Panc1 (cell line): ENCODE measurements at regions not wholly inside any gene's neighbourhood (a gene's known extent, or its start where the extent isn't known, plus 50 kb on each side); places are given as distances from the start of the nearest gene placed in this dataset.

ENCODE experiments used
- ATAC-seq: fragments of 200-7000 bp; cut with Tn5 transposase; 2 replicates; pipeline ENCODE4 v1.9.1; 2020; ENCODE audit warnings: mild to moderate bottlenecking, moderate library complexity
- BruUV-seq: library from RNA; stranded (reverse); fragments of 400-500 nt; replicated peaks from 2 replicates; lab custom pipeline; 2021; lab: Mats Ljungman, UMichigan
- CTCF ChIA-PET: fragments of 300-600 bp; sonication (Branson Sonifier 250); formaldehyde crosslinking; loops from one replicate; lab custom pipeline; 2022; ENCODE audit warnings: antibody characterized with exemption; lab: Charles Lee
- POLR2A ChIA-PET: fragments of 300-600 bp; sonication (Branson Sonifier 250); formaldehyde crosslinking; loops from one replicate; lab custom pipeline; 2022; ENCODE audit warnings: antibody characterized with exemption; lab: Charles Lee
- DNase-seq: peaks from one replicate; pipeline ENCODE4 v3.0.0-alpha.2; 2010; ENCODE audit warnings: low read depth, low spot score
- H3K27ac ChIP-seq: 2 replicates; pipeline ENCODE4 v1.5.1; 2011; ENCODE audit warnings: mild to moderate bottlenecking, low read length, inconsistent platforms
- H3K27me3 ChIP-seq: fragments of 200-500 bp; sonication (Bioruptor generic); 2 replicates; pipeline ENCODE4 v1.6.0; 2014; ENCODE audit warnings: low read length, inconsistent platforms; ENCODE audit not compliant: control insufficient read depth, insufficient read depth
- H3K36me3 ChIP-seq: fragments of 200-500 bp; sonication (Bioruptor generic); 2 replicates; pipeline ENCODE4 v1.5.1; 2014; ENCODE audit warnings: inconsistent platforms, mild to moderate bottlenecking, low read length, moderate library complexity; ENCODE audit not compliant: control insufficient read depth, insufficient read depth
- H3K4me1 ChIP-seq: 2 replicates; pipeline ENCODE4 v1.5.1; 2011; ENCODE audit warnings: inconsistent platforms, mild to moderate bottlenecking, low read length, moderate library complexity; ENCODE audit not compliant: control insufficient read depth, insufficient read depth
- H3K4me3 ChIP-seq, 2 experiments: 2 replicates each; pipeline ENCODE4 v1.5.1; 2011 to 2012; ENCODE audit warnings: low read depth in 2 of 2, low read length in 2 of 2, mild to moderate bottlenecking in 2 of 2, inconsistent platforms in 1 of 2, moderate library complexity in 1 of 2
- H3K9me3 ChIP-seq: fragments of 200-500 bp; sonication (Bioruptor generic); 2 replicates; pipeline ENCODE4 v1.5.1; 2014; ENCODE audit warnings: low read depth, mild to moderate bottlenecking, inconsistent platforms, low read length, moderate library complexity; ENCODE audit not compliant: control insufficient read depth, insufficient read depth
- POLR2AphosphoS5 ChIP-seq: IDR thresholded peaks from 2 replicates; pipeline ENCODE4 v1.6.1; 2012; ENCODE audit warnings: mild to moderate bottlenecking, low read depth, low read length, moderate library complexity
- SIN3A ChIP-seq: IDR thresholded peaks from 2 replicates; pipeline ENCODE4 v1.6.1; 2012; ENCODE audit warnings: low read depth, mild to moderate bottlenecking, low read length, moderate library complexity, borderline replicate concordance; ENCODE audit not compliant: insufficient read depth
- TCF7L2 ChIP-seq: IDR thresholded peaks from 2 replicates; pipeline ENCODE4 v1.6.1; 2011; ENCODE audit warnings: mild to moderate bottlenecking, low read depth, low read length, inconsistent platforms
- in situ Hi-C: cut with HindIII; loops from 2 replicates; pipeline ENCODE4 v1.10.0; 2016; ENCODE audit warnings: low sequenced_read_pairs, low pct_unique_long_range_greater_than_20kb
- intact Hi-C: fragments of 100-400 bp; cut with micrococcal nuclease; formaldehyde crosslinking; loops from one replicate; pipeline ENCODE4 v1.10.0; 2022; ENCODE audit not compliant: unreplicated experiment
- TF ChIP-seq, protein P1 (sequence below): fragments of 450-650 bp; IDR thresholded peaks from 2 replicates; pipeline ENCODE4 v1.5.1; 2017; ENCODE audit warnings: mild to moderate bottlenecking
- TF ChIP-seq, protein P2 (sequence below), 2 experiments: IDR thresholded peaks; 2 replicates each; pipeline ENCODE4 v1.6.1; 2011 to 2012; ENCODE audit warnings: low read depth in 2 of 2, control low read depth in 1 of 2, low read length in 1 of 2, mild to moderate bottlenecking in 1 of 2, moderate library complexity in 1 of 2; ENCODE audit not compliant: insufficient read depth in 1 of 2

GRCh38 chr10:33483816-33484190, 149.3 kb upstream of the NRP1 start:
- no peak for TF ChIP-seq SIN3A
- no peak for TF ChIP-seq TCF7L2
- TF ChIP-seq, protein P1, sequence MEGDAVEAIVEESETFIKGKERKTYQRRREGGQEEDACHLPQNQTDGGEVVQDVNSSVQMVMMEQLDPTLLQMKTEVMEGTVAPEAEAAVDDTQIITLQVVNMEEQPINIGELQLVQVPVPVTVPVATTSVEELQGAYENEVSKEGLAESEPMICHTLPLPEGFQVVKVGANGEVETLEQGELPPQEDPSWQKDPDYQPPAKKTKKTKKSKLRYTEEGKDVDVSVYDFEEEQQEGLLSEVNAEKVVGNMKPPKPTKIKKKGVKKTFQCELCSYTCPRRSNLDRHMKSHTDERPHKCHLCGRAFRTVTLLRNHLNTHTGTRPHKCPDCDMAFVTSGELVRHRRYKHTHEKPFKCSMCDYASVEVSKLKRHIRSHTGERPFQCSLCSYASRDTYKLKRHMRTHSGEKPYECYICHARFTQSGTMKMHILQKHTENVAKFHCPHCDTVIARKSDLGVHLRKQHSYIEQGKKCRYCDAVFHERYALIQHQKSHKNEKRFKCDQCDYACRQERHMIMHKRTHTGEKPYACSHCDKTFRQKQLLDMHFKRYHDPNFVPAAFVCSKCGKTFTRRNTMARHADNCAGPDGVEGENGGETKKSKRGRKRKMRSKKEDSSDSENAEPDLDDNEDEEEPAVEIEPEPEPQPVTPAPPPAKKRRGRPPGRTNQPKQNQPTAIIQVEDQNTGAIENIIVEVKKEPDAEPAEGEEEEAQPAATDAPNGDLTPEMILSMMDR: no peak
- TF ChIP-seq, protein P2, sequence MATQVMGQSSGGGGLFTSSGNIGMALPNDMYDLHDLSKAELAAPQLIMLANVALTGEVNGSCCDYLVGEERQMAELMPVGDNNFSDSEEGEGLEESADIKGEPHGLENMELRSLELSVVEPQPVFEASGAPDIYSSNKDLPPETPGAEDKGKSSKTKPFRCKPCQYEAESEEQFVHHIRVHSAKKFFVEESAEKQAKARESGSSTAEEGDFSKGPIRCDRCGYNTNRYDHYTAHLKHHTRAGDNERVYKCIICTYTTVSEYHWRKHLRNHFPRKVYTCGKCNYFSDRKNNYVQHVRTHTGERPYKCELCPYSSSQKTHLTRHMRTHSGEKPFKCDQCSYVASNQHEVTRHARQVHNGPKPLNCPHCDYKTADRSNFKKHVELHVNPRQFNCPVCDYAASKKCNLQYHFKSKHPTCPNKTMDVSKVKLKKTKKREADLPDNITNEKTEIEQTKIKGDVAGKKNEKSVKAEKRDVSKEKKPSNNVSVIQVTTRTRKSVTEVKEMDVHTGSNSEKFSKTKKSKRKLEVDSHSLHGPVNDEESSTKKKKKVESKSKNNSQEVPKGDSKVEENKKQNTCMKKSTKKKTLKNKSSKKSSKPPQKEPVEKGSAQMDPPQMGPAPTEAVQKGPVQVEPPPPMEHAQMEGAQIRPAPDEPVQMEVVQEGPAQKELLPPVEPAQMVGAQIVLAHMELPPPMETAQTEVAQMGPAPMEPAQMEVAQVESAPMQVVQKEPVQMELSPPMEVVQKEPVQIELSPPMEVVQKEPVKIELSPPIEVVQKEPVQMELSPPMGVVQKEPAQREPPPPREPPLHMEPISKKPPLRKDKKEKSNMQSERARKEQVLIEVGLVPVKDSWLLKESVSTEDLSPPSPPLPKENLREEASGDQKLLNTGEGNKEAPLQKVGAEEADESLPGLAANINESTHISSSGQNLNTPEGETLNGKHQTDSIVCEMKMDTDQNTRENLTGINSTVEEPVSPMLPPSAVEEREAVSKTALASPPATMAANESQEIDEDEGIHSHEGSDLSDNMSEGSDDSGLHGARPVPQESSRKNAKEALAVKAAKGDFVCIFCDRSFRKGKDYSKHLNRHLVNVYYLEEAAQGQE (IDR thresholded peaks at IDR 0.05; ENCODE audit: insufficient read depth in 1 of 2, low read depth in 2 of 2, low read length in 1 of 2): no peak
- no peak for TF ChIP-seq POLR2AphosphoS5
- Histone ChIP-seq H3K27me3 (no peaks in the 10 kb centered on the region), H3K9me3 (no peaks in the 10 kb centered on the region), H3K36me3 (no peaks in the 10 kb centered on the region), H3K4me1 (no peaks in the 10 kb centered on the region; the same call in 1 of the 2 replicates), H3K4me3 (no peak overlapping the region), H3K27ac (no peak overlapping the region)
- DNase-seq (no peak), ATAC-seq (no peak)
- in situ Hi-C loops (no loop called here), intact Hi-C loops (no loop called here)
- CTCF ChIA-PET: no interaction called here
- POLR2A ChIA-PET: no interaction called here
- no TSS peak for BruUV-seq

GRCh38 chr10:33483124-33483815, 148.8 kb upstream of the NRP1 start:
- ChIA-PET CTCF (no interaction called here), POLR2A (no interaction called here)
- intact Hi-C loops (no loop called here), in situ Hi-C loops (no loop called here)
- DNase-seq: no peak
- no peaks in the 10 kb centered on the region for H3K9me3 ChIP-seq
- no peaks in the 10 kb centered on the region for H3K36me3 ChIP-seq
- no TSS peak for BruUV-seq
- H3K27me3 ChIP-seq: no peaks in the 10 kb centered on the region
- no peak overlapping the region for H3K4me3 ChIP-seq
- H3K27ac ChIP-seq: no peak overlapping the region
- no peaks in the 10 kb centered on the region; the same call in 1 of the 2 replicates for H3K4me1 ChIP-seq
- ATAC-seq: no peak
- TF ChIP-seq SIN3A (no peak), POLR2AphosphoS5 (no peak), TCF7L2 (no peak)
- TF ChIP-seq, protein P2 (IDR thresholded peaks at IDR 0.05; ENCODE audit: insufficient read depth in 1 of 2, low read depth in 2 of 2, low read length in 1 of 2): no peak
- TF ChIP-seq, protein P1: no peak
